ENCODE measurements at regions not wholly inside any gene's neighbourhood (a gene's known extent, or its start where the extent isn't known, plus 50 kb on each side); places are given as distances from the start of the nearest gene placed in this dataset.

DNA sequence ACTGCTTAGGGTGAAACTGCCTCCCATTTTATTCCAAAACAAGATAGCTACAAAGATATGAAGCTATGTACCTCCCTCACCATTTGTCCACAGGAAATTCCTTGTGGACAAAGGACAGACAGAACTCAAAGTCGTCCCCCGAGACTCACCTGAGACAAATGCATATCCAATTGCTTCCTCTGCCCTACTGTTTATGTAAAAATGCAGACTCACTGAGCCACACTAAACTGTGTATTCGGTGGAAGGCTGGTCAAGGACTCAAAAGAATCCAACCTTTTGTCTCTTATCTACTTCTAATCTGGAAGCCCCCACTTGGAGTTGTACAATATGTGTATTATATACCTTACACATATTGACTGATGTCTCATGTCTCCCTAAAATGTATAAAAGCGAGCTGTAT is 288.0 kb upstream of the ERCC4 start:
- ATAC-seq: no peak
- H3K36me3 Mint-ChIP-seq (ENCODE audit: low read depth): peaks cover 20% of the 10 kb centered on the region
- Histone ChIP-seq H3K4me2 (peak overlapping the region; percentile 24; the same call in 1 of the 2 replicates), H4K20me1 (replicated peaks; ENCODE audit: insufficient read depth) (no peaks in the 10 kb centered on the region), H2AFZ (no peak overlapping the region; the same call in 1 of the 2 replicates), H3K27me3 (ENCODE audit: insufficient read depth) (no peaks in the 10 kb centered on the region), H3F3A (replicated peaks; ENCODE audit: low read depth) (0 out of 2 replicates have a peak, but pooled peaks cover 3% of the 10 kb centered on the region), H3K36me3 (ENCODE audit: insufficient read depth) (no peaks in the 10 kb centered on the region), H3K4me1 (ENCODE audit: insufficient read depth) (peaks cover 28% of the 10 kb centered on the region), H3K9me2 (ENCODE audit: insufficient read depth) (peaks cover 18% of the 10 kb centered on the region), H3K79me2 (replicated peaks; ENCODE audit: insufficient read depth) (no peaks in the 10 kb centered on the region), H3K27ac (ENCODE audit: low read depth) (peak overlapping the region; percentile 86), H3K4me3 (no peak overlapping the region)
- H3K27me3 Mint-ChIP-seq (ENCODE audit: insufficient read depth, low read depth, poor library complexity): no peaks in the 10 kb centered on the region
- DNase-seq (ENCODE audit: low spot score): no peak
- peaks cover 39% of the 10 kb centered on the region for H3K4me1 Mint-ChIP-seq
- TF ChIP-seq JUNB (IDR thresholded peaks at IDR 0.05; ENCODE audit: unreplicated experiment) (no peak), EZH2phosphoT487 (IDR thresholded peaks at IDR 0.05; ENCODE audit: unreplicated experiment) (no peak), STAT1 (IDR thresholded peaks at IDR 0.05; ENCODE audit: unreplicated experiment) (no peak), EZH2 (IDR thresholded peaks at IDR 0.05; ENCODE audit: low read depth, unreplicated experiment) (no peak), CREB1 (CRISPR knock-in tag; IDR thresholded peaks at IDR 0.05; ENCODE audit: low read depth) (no peak), ZNF114 (CRISPR knock-in tag; IDR thresholded peaks at IDR 0.05) (no peak), ZNF331 (CRISPR knock-in tag; IDR thresholded peaks at IDR 0.05; ENCODE audit: low read depth) (no peak), POLR2AphosphoS5 (IDR thresholded peaks at IDR 0.05; ENCODE audit: low read depth) (no peak), NANOG (IDR thresholded peaks at IDR 0.05; ENCODE audit: borderline replicate concordance) (no peak)
- TF ChIP-seq, protein P1, sequence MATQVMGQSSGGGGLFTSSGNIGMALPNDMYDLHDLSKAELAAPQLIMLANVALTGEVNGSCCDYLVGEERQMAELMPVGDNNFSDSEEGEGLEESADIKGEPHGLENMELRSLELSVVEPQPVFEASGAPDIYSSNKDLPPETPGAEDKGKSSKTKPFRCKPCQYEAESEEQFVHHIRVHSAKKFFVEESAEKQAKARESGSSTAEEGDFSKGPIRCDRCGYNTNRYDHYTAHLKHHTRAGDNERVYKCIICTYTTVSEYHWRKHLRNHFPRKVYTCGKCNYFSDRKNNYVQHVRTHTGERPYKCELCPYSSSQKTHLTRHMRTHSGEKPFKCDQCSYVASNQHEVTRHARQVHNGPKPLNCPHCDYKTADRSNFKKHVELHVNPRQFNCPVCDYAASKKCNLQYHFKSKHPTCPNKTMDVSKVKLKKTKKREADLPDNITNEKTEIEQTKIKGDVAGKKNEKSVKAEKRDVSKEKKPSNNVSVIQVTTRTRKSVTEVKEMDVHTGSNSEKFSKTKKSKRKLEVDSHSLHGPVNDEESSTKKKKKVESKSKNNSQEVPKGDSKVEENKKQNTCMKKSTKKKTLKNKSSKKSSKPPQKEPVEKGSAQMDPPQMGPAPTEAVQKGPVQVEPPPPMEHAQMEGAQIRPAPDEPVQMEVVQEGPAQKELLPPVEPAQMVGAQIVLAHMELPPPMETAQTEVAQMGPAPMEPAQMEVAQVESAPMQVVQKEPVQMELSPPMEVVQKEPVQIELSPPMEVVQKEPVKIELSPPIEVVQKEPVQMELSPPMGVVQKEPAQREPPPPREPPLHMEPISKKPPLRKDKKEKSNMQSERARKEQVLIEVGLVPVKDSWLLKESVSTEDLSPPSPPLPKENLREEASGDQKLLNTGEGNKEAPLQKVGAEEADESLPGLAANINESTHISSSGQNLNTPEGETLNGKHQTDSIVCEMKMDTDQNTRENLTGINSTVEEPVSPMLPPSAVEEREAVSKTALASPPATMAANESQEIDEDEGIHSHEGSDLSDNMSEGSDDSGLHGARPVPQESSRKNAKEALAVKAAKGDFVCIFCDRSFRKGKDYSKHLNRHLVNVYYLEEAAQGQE (IDR thresholded peaks at IDR 0.05; ENCODE audit: unreplicated experiment): no peak
- TF ChIP-seq, protein P2, sequence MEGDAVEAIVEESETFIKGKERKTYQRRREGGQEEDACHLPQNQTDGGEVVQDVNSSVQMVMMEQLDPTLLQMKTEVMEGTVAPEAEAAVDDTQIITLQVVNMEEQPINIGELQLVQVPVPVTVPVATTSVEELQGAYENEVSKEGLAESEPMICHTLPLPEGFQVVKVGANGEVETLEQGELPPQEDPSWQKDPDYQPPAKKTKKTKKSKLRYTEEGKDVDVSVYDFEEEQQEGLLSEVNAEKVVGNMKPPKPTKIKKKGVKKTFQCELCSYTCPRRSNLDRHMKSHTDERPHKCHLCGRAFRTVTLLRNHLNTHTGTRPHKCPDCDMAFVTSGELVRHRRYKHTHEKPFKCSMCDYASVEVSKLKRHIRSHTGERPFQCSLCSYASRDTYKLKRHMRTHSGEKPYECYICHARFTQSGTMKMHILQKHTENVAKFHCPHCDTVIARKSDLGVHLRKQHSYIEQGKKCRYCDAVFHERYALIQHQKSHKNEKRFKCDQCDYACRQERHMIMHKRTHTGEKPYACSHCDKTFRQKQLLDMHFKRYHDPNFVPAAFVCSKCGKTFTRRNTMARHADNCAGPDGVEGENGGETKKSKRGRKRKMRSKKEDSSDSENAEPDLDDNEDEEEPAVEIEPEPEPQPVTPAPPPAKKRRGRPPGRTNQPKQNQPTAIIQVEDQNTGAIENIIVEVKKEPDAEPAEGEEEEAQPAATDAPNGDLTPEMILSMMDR (conservative IDR thresholded peaks at IDR 0.05; ENCODE audit: low read depth in 2 of 2): no peak
- TF ChIP-seq, protein P3, sequence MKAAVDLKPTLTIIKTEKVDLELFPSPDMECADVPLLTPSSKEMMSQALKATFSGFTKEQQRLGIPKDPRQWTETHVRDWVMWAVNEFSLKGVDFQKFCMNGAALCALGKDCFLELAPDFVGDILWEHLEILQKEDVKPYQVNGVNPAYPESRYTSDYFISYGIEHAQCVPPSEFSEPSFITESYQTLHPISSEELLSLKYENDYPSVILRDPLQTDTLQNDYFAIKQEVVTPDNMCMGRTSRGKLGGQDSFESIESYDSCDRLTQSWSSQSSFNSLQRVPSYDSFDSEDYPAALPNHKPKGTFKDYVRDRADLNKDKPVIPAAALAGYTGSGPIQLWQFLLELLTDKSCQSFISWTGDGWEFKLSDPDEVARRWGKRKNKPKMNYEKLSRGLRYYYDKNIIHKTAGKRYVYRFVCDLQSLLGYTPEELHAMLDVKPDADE (IDR thresholded peaks at IDR 0.05): no peak
- TF ChIP-seq, protein P4, sequence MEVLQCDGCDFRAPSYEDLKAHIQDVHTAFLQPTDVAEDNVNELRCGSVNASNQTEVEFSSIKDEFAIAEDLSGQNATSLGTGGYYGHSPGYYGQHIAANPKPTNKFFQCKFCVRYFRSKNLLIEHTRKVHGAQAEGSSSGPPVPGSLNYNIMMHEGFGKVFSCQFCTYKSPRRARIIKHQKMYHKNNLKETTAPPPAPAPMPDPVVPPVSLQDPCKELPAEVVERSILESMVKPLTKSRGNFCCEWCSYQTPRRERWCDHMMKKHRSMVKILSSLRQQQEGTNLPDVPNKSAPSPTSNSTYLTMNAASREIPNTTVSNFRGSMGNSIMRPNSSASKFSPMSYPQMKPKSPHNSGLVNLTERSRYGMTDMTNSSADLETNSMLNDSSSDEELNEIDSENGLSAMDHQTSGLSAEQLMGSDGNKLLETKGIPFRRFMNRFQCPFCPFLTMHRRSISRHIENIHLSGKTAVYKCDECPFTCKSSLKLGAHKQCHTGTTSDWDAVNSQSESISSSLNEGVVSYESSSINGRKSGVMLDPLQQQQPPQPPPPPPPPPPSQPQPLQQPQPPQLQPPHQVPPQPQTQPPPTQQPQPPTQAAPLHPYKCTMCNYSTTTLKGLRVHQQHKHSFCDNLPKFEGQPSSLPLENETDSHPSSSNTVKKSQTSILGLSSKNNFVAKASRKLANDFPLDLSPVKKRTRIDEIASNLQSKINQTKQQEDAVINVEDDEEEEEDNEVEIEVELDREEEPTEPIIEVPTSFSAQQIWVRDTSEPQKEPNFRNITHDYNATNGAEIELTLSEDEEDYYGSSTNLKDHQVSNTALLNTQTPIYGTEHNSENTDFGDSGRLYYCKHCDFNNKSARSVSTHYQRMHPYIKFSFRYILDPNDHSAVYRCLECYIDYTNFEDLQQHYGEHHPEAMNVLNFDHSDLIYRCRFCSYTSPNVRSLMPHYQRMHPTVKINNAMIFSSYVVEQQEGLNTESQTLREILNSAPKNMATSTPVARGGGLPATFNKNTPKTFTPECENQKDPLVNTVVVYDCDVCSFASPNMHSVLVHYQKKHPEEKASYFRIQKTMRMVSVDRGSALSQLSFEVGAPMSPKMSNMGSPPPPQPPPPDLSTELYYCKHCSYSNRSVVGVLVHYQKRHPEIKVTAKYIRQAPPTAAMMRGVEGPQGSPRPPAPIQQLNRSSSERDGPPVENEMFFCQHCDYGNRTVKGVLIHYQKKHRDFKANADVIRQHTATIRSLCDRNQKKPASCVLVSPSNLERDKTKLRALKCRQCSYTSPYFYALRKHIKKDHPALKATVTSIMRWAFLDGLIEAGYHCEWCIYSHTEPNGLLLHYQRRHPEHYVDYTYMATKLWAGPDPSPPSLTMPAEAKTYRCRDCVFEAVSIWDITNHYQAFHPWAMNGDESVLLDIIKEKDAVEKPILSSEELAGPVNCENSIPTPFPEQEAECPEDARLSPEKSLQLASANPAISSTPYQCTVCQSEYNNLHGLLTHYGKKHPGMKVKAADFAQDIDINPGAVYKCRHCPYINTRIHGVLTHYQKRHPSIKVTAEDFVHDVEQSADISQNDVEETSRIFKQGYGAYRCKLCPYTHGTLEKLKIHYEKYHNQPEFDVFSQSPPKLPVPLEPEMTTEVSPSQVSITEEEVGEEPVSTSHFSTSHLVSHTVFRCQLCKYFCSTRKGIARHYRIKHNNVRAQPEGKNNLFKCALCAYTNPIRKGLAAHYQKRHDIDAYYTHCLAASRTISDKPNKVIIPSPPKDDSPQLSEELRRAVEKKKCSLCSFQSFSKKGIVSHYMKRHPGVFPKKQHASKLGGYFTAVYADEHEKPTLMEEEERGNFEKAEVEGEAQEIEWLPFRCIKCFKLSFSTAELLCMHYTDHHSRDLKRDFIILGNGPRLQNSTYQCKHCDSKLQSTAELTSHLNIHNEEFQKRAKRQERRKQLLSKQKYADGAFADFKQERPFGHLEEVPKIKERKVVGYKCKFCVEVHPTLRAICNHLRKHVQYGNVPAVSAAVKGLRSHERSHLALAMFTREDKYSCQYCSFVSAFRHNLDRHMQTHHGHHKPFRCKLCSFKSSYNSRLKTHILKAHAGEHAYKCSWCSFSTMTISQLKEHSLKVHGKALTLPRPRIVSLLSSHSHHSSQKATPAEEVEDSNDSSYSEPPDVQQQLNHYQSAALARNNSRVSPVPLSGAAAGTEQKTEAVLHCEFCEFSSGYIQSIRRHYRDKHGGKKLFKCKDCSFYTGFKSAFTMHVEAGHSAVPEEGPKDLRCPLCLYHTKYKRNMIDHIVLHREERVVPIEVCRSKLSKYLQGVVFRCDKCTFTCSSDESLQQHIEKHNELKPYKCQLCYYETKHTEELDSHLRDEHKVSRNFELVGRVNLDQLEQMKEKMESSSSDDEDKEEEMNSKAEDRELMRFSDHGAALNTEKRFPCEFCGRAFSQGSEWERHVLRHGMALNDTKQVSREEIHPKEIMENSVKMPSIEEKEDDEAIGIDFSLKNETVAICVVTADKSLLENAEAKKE (CRISPR knock-in tag; IDR thresholded peaks at IDR 0.05): no peak
- peaks cover 10% of the 10 kb centered on the region; the same call in 2 of the 3 replicates for H3K9me3 Mint-ChIP-seq
- no peak overlapping the region for H3K4me3 Mint-ChIP-seq
- H3K27ac Mint-ChIP-seq: peak overlapping the region; percentile 79; the same call in 1 of the 2 replicates
